Neural progenitor cell (in vitro differentiated cells): ENCODE measurements at regions not wholly inside any gene's neighbourhood (a gene's known extent, or its start where the extent isn't known, plus 50 kb on each side); places are given as distances from the start of the nearest gene placed in this dataset.

Experiments used
- DNase-seq: peaks from one replicate; pipeline ENCODE4 v3.0.0-alpha.2; 2016; ENCODE audit warnings: low spot score
- H2AFZ ChIP-seq: fragments of 200-600 bp; sonication (generic); replicated peaks from 2 replicates; pipeline ENCODE4 v1.6.1; 2016; ENCODE audit warnings: antibody characterized with exemption
- H3F3A ChIP-seq: fragments of 200-600 bp; sonication (generic); 2 replicates; pipeline ENCODE4 v1.6.1; 2016; ENCODE audit warnings: antibody characterized with exemption, low read depth
- H3K27ac ChIP-seq: fragments of 200-600 bp; sonication (generic); 2 replicates; pipeline ENCODE4 v1.5.1; 2016; ENCODE audit warnings: mild to moderate bottlenecking
- H3K27me3 ChIP-seq: fragments of 200-600 bp; sonication (generic); 2 replicates; pipeline ENCODE4 v1.6.1; 2016; ENCODE audit warnings: mild to moderate bottlenecking, moderate library complexity
- H3K36me3 ChIP-seq: fragments of 200-600 bp; sonication (generic); 2 replicates; pipeline ENCODE4 v1.5.1; 2016
- H3K4me1 ChIP-seq: fragments of 200-600 bp; sonication (generic); 2 replicates; pipeline ENCODE4 v1.6.1; 2016; ENCODE audit warnings: mixed run types
- H3K4me2 ChIP-seq: fragments of 200-600 bp; sonication (generic); 2 replicates; pipeline ENCODE4 v1.6.1; 2016
- H3K4me3 ChIP-seq: fragments of 200-600 bp; sonication (generic); 2 replicates; pipeline ENCODE4 v1.5.1; 2016
- H3K79me2 ChIP-seq: fragments of 200-600 bp; sonication (generic); 2 replicates; pipeline ENCODE4 v1.6.1; 2016; ENCODE audit warnings: low read depth
- H3K9ac ChIP-seq: fragments of 200-600 bp; sonication (generic); 2 replicates; pipeline ENCODE4 v1.6.1; 2016
- H3K9me3 ChIP-seq: fragments of 200-600 bp; sonication (generic); 2 replicates; pipeline ENCODE4 v1.5.1; 2016; ENCODE audit warnings: low read depth
- H4K20me1 ChIP-seq: fragments of 200-600 bp; sonication (generic); 2 replicates; pipeline ENCODE4 v1.6.1; 2016; ENCODE audit warnings: low read depth
- H3K27ac Mint-ChIP-seq: 3 replicates; pipeline ENCODE4 v1.8.0; 2021; ENCODE audit warnings: mixed read lengths
- H3K27me3 Mint-ChIP-seq: 2 replicates; pipeline ENCODE4 v1.8.0; 2022; ENCODE audit warnings: low read depth, mild to moderate bottlenecking, inconsistent platforms, moderate library complexity, mixed read lengths; ENCODE audit not compliant: insufficient read depth
- H3K36me3 Mint-ChIP-seq: 3 replicates; pipeline ENCODE4 v1.8.0; 2021; ENCODE audit warnings: mixed read lengths
- H3K4me1 Mint-ChIP-seq: 3 replicates; pipeline ENCODE4 v1.8.0; 2021; ENCODE audit warnings: mixed read lengths
- H3K4me3 Mint-ChIP-seq: 3 replicates; pipeline ENCODE4 v1.8.0; 2021; ENCODE audit warnings: mild to moderate bottlenecking, moderate library complexity, mixed read lengths
- H3K9me3 Mint-ChIP-seq: 3 replicates; pipeline ENCODE4 v1.8.0; 2020; ENCODE audit warnings: mixed read lengths
- EZH2 ChIP-seq: fragments of 200-600 bp; sonication (generic); IDR thresholded peaks from 2 replicates; pipeline ENCODE4 v1.6.1; 2017; ENCODE audit warnings: antibody characterized with exemption, mild to moderate bottlenecking, moderate library complexity
- EZH2phosphoT487 ChIP-seq: fragments of 200-600 bp; sonication (generic); IDR thresholded peaks from 2 replicates; pipeline ENCODE4 v1.6.1; 2017; ENCODE audit warnings: antibody characterized with exemption
- TF ChIP-seq, protein P1 (sequence below): fragments of 200-600 bp; sonication (generic); IDR thresholded peaks from 2 replicates; pipeline ENCODE4 v1.5.1; 2017; ENCODE audit warnings: antibody characterized with exemption, mild to moderate bottlenecking

DNA sequence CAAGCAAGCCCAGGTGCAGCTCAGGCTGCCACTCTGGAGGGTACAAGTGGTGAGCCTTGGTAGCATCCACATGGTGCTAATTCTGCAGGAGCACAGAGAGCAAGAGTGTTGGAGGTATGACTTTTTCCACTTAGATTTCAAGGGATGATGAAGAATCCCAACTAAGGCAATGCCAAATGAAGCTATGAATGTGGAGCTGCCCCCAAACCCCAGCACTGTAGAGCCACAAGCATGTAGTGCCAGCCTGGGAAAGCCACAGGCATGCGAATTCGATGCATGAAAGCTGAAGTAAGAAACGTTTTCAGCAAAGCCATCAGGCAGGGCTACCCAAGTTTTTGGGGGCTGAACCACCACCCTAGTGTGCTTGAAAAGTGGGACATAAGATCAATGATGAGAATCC, 251.1 kb downstream of the HAO1 start:
- no peak overlapping the region for H3K4me2 ChIP-seq
- H3K27ac Mint-ChIP-seq: no peak overlapping the region
- TF ChIP-seq EZH2phosphoT487 (no peak), EZH2 (no peak)
- TF ChIP-seq, protein P1, sequence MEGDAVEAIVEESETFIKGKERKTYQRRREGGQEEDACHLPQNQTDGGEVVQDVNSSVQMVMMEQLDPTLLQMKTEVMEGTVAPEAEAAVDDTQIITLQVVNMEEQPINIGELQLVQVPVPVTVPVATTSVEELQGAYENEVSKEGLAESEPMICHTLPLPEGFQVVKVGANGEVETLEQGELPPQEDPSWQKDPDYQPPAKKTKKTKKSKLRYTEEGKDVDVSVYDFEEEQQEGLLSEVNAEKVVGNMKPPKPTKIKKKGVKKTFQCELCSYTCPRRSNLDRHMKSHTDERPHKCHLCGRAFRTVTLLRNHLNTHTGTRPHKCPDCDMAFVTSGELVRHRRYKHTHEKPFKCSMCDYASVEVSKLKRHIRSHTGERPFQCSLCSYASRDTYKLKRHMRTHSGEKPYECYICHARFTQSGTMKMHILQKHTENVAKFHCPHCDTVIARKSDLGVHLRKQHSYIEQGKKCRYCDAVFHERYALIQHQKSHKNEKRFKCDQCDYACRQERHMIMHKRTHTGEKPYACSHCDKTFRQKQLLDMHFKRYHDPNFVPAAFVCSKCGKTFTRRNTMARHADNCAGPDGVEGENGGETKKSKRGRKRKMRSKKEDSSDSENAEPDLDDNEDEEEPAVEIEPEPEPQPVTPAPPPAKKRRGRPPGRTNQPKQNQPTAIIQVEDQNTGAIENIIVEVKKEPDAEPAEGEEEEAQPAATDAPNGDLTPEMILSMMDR: no peak
- DNase-seq: no peak
- no peak overlapping the region for H2AFZ ChIP-seq
- H3K36me3 Mint-ChIP-seq: no peaks in the 10 kb centered on the region
- H3K27me3 ChIP-seq: no peaks in the 10 kb centered on the region
- no peak overlapping the region for H3K9ac ChIP-seq
- no peaks in the 10 kb centered on the region for H3K27me3 Mint-ChIP-seq
- H3K4me3 Mint-ChIP-seq: no peak overlapping the region
- no peaks in the 10 kb centered on the region for H3K4me1 Mint-ChIP-seq
- H3K79me2 ChIP-seq: no peaks in the 10 kb centered on the region
- H3K9me3 ChIP-seq: no peaks in the 10 kb centered on the region
- H3K4me1 ChIP-seq: no peaks in the 10 kb centered on the region
- no peaks in the 10 kb centered on the region for H3F3A ChIP-seq
- no peak overlapping the region for H3K27ac ChIP-seq
- H4K20me1 ChIP-seq: no peaks in the 10 kb centered on the region
- no peak overlapping the region for H3K4me3 ChIP-seq
- H3K9me3 Mint-ChIP-seq: no peaks in the 10 kb centered on the region
- H3K36me3 ChIP-seq: no peaks in the 10 kb centered on the region

- Histone ChIP-seq H3K4me1 (no peaks in the 10 kb centered on the region), H3K9ac (no peak overlapping the region), H3K27ac (no peak overlapping the region), H2AFZ (no peak overlapping the region), H3K79me2 (no peaks in the 10 kb centered on the region), H3F3A (no peaks in the 10 kb centered on the region), H3K9me3 (no peaks in the 10 kb centered on the region), H3K4me2 (no peak overlapping the region), H3K36me3 (no peaks in the 10 kb centered on the region), H4K20me1 (no peaks in the 10 kb centered on the region), H3K4me3 (no peak overlapping the region), H3K27me3 (no peaks in the 10 kb centered on the region)
- no peaks in the 10 kb centered on the region for H3K36me3 Mint-ChIP-seq
- DNase-seq: no peak
- TF ChIP-seq EZH2phosphoT487 (no peak), EZH2 (no peak)
- TF ChIP-seq, protein P1: no peak
- no peaks in the 10 kb centered on the region for H3K9me3 Mint-ChIP-seq
- no peak overlapping the region for H3K27ac Mint-ChIP-seq
- no peaks in the 10 kb centered on the region for H3K27me3 Mint-ChIP-seq
- H3K4me1 Mint-ChIP-seq: no peaks in the 10 kb centered on the region
- H3K4me3 Mint-ChIP-seq: no peak overlapping the region
These were observed 248.5 kb downstream of the HAO1 start for GRCh38 chr20:7691647-7692269.

DNA sequence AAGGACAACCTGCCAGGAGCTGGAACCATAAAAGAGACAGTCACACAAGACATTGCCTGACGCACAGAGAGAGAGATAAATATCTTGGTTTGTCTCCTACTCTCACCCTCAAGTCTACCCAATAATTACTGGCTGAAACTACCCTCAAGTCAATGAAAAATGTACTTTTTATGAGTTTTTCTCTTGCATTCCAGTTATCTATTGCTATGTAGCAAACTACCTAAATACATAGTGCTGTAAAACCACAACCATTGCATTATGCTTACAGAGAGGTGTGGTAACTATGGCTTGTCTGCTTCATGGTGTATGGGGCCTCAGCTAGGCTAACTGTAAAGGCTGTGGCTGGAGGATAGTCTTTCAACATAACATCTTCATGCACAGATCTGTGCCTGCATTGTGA, 247.8 kb downstream of the HAO1 start:
- Histone ChIP-seq H3K4me2 (no peak overlapping the region), H3K4me1 (no peaks in the 10 kb centered on the region), H3K9ac (no peak overlapping the region), H3K27me3 (no peaks in the 10 kb centered on the region), H3K79me2 (no peaks in the 10 kb centered on the region), H2AFZ (no peak overlapping the region), H4K20me1 (no peaks in the 10 kb centered on the region), H3F3A (no peaks in the 10 kb centered on the region), H3K4me3 (no peak overlapping the region), H3K27ac (no peak overlapping the region), H3K36me3 (no peaks in the 10 kb centered on the region), H3K9me3 (no peaks in the 10 kb centered on the region)
- H3K4me3 Mint-ChIP-seq: no peak overlapping the region
- H3K9me3 Mint-ChIP-seq: peaks cover 1% of the 10 kb centered on the region
- no peak for DNase-seq
- no peaks in the 10 kb centered on the region for H3K4me1 Mint-ChIP-seq
- H3K27ac Mint-ChIP-seq: no peak overlapping the region
- H3K36me3 Mint-ChIP-seq: no peaks in the 10 kb centered on the region
- H3K27me3 Mint-ChIP-seq: no peaks in the 10 kb centered on the region
- TF ChIP-seq EZH2 (no peak), EZH2phosphoT487 (no peak)
- TF ChIP-seq, protein P1: no peak
